ENCODE measurements at regions not wholly inside any gene's neighbourhood (a gene's known extent, or its start where the extent isn't known, plus 50 kb on each side); places are given as distances from the start of the nearest gene placed in this dataset.
"Not testable (repeated sequence)": the region's sequence is repeated elsewhere in the genome, so short reads cannot be mapped to it uniquely, and the experiment has no call there.

- Mint-ChIP-seq H3K27ac (ENCODE audit: unreplicated experiment) (no peak overlapping the region), H3K36me3 (ENCODE audit: low read depth, unreplicated experiment) (no peaks in the 10 kb centered on the region), H3K4me3 (ENCODE audit: unreplicated experiment) (no peak overlapping the region), H3K27me3 (ENCODE audit: unreplicated experiment) (peaks cover 3% of the 10 kb centered on the region), H3K4me1 (ENCODE audit: unreplicated experiment) (no peaks in the 10 kb centered on the region), H3K9me3 (ENCODE audit: unreplicated experiment) (no peaks in the 10 kb centered on the region)
- no peak for DNase-seq (ENCODE audit: low spot score)
- TF ChIP-seq CTCF (IDR thresholded peaks at IDR 0.05; ENCODE audit: unreplicated experiment) = no peak
These were observed 83.0 kb downstream of the AASDHPPT start for GRCh38 chr11:106160494-106160893.

- Mint-ChIP-seq H3K27ac (ENCODE audit: unreplicated experiment) (no peak overlapping the region), H3K9me3 (ENCODE audit: unreplicated experiment) (peaks cover 11% of the 10 kb centered on the region), H3K27me3 (ENCODE audit: unreplicated experiment) (peaks cover 3% of the 10 kb centered on the region), H3K4me3 (ENCODE audit: unreplicated experiment) (no peak overlapping the region), H3K36me3 (ENCODE audit: low read depth, unreplicated experiment) (peaks cover 9% of the 10 kb centered on the region), H3K4me1 (ENCODE audit: unreplicated experiment) (no peaks in the 10 kb centered on the region)
- DNase-seq (ENCODE audit: low spot score) = no peak
- TF ChIP-seq CTCF (IDR thresholded peaks at IDR 0.05; ENCODE audit: unreplicated experiment) = no peak
These were observed 84.5 kb downstream of the AASDHPPT start for GRCh38 chr11:106161775-106162634.

- H3K4me1 Mint-ChIP-seq (ENCODE audit: unreplicated experiment) = no peaks in the 10 kb centered on the region
- TF ChIP-seq CTCF (IDR thresholded peaks at IDR 0.05; ENCODE audit: unreplicated experiment) = no peak
- no peak overlapping the region for H3K4me3 Mint-ChIP-seq (ENCODE audit: unreplicated experiment)
- H3K36me3 Mint-ChIP-seq (ENCODE audit: low read depth, unreplicated experiment) = peaks cover 9% of the 10 kb centered on the region
- peaks cover 15% of the 10 kb centered on the region for H3K9me3 Mint-ChIP-seq (ENCODE audit: unreplicated experiment)
- DNase-seq (ENCODE audit: low spot score) = no peak
- peaks cover 3% of the 10 kb centered on the region for H3K27me3 Mint-ChIP-seq (ENCODE audit: unreplicated experiment)
- H3K27ac Mint-ChIP-seq (ENCODE audit: unreplicated experiment) = no peak overlapping the region
These were observed 89.6 kb downstream of the AASDHPPT start for GRCh38 chr11:106167085-106167484.

GRCh38 chr11:106172386-106172991 is 95.0 kb downstream of the AASDHPPT start:
- DNase-seq (ENCODE audit: low spot score) = no peak
- Mint-ChIP-seq H3K9me3 (ENCODE audit: unreplicated experiment) (peaks cover 2% of the 10 kb centered on the region), H3K4me3 (ENCODE audit: unreplicated experiment) (no peak overlapping the region), H3K27me3 (ENCODE audit: unreplicated experiment) (peaks cover 2% of the 10 kb centered on the region), H3K27ac (ENCODE audit: unreplicated experiment) (no peak overlapping the region), H3K4me1 (ENCODE audit: unreplicated experiment) (no peaks in the 10 kb centered on the region), H3K36me3 (ENCODE audit: low read depth, unreplicated experiment) (no peaks in the 10 kb centered on the region)
- no peak for TF ChIP-seq CTCF (IDR thresholded peaks at IDR 0.05; ENCODE audit: unreplicated experiment)

- no peak for TF ChIP-seq CTCF (IDR thresholded peaks at IDR 0.05; ENCODE audit: unreplicated experiment)
- no peaks in the 10 kb centered on the region for H3K36me3 Mint-ChIP-seq (ENCODE audit: low read depth, unreplicated experiment)
- H3K4me1 Mint-ChIP-seq (ENCODE audit: unreplicated experiment) = no peaks in the 10 kb centered on the region
- no peak for DNase-seq (ENCODE audit: low spot score)
- H3K27ac Mint-ChIP-seq (ENCODE audit: unreplicated experiment) = no peak overlapping the region
- H3K9me3 Mint-ChIP-seq (ENCODE audit: unreplicated experiment) = no peaks in the 10 kb centered on the region
- peaks cover 5% of the 10 kb centered on the region for H3K27me3 Mint-ChIP-seq (ENCODE audit: unreplicated experiment)
- no peak overlapping the region for H3K4me3 Mint-ChIP-seq (ENCODE audit: unreplicated experiment)
These were observed 95.8 kb downstream of the AASDHPPT start for GRCh38 chr11:106173291-106173690.

- H3K4me1 Mint-ChIP-seq (ENCODE audit: unreplicated experiment); H3K4me3 Mint-ChIP-seq (ENCODE audit: unreplicated experiment); H3K27ac Mint-ChIP-seq (ENCODE audit: unreplicated experiment): not testable (repeated sequence)
These were observed 96.5 kb downstream of the AASDHPPT start for GRCh38 chr11:106174003-106174402.

More at GRCh38 chr11:106174003-106174402, 96.5 kb downstream of the AASDHPPT start:
- not testable (repeated sequence) for H3K27me3 Mint-ChIP-seq (ENCODE audit: unreplicated experiment); DNase-seq (ENCODE audit: low spot score); H3K9me3 Mint-ChIP-seq (ENCODE audit: unreplicated experiment); H3K36me3 Mint-ChIP-seq (ENCODE audit: low read depth, unreplicated experiment)

Data from endothelial cell (in vitro differentiated cells).